ENCODE measurements at regions not wholly inside any gene's neighbourhood (a gene's known extent, or its start where the extent isn't known, plus 50 kb on each side); places are given as distances from the start of the nearest gene placed in this dataset.

GRCh38 chr10:53543410-53543809, 770.8 kb upstream of the MBL2 start:
- TF ChIP-seq CTCF (IDR thresholded peaks at IDR 0.05): no peak
- no peak for TF ChIP-seq POLR2A (IDR thresholded peaks at IDR 0.05)

Data from esophagus squamous epithelium (tissue), 4 donors.